ENCODE measurements at regions not wholly inside any gene's neighbourhood (a gene's known extent, or its start where the extent isn't known, plus 50 kb on each side); places are given as distances from the start of the nearest gene placed in this dataset.

DNA sequence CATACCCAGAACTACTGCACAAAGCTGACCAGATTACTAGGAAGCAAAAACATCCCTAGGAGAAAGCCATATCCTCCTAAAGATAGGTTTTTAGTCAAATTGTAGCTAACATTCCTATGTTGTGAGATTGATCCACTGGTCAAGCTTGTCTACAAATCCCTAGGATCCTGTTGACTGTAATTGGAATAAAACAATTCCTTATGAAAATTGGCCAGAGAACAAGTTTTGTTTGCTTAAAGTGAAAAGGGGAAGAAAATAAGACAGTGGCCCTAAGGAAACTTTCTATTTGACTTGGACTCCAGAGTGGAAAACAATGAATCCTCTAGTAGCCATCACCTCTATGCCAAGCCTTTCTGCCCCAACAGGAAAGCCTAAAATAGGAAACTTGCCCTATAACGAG is 645.2 kb upstream of the USP24 start:
- Histone ChIP-seq H3K36me3 (no peaks in the 10 kb centered on the region), H3K9me3 (no peaks in the 10 kb centered on the region), H3K27me3 (no peaks in the 10 kb centered on the region), H3K4me3 (ENCODE audit: low read depth, low read length) (no peak overlapping the region), H3K4me1 (no peaks in the 10 kb centered on the region)
- DNase-seq = no peak
- TF ChIP-seq, protein P1, sequence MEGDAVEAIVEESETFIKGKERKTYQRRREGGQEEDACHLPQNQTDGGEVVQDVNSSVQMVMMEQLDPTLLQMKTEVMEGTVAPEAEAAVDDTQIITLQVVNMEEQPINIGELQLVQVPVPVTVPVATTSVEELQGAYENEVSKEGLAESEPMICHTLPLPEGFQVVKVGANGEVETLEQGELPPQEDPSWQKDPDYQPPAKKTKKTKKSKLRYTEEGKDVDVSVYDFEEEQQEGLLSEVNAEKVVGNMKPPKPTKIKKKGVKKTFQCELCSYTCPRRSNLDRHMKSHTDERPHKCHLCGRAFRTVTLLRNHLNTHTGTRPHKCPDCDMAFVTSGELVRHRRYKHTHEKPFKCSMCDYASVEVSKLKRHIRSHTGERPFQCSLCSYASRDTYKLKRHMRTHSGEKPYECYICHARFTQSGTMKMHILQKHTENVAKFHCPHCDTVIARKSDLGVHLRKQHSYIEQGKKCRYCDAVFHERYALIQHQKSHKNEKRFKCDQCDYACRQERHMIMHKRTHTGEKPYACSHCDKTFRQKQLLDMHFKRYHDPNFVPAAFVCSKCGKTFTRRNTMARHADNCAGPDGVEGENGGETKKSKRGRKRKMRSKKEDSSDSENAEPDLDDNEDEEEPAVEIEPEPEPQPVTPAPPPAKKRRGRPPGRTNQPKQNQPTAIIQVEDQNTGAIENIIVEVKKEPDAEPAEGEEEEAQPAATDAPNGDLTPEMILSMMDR (IDR thresholded peaks at IDR 0.05; ENCODE audit: low read depth, low read length) = no peak

DNA sequence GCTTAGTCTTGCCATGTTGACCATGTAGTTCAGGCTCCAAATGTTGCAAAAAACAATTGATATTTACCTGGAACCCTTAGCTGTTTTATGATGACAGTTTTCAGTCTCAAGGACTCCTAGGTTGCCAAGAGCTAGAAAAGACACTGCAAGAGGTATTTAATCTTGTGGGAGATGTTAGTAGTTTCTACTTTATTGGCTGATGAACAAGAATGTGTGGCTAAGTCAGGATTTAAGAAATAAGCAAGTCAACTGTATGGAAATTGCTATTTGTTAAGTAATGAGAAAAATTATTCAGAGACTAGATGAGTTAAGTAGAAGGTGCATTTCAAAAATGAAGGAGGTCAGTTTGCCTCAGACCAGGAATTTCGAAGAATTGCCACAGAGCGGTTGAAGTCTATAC is 639.7 kb upstream of the USP24 start:
- H3K36me3 ChIP-seq = no peaks in the 10 kb centered on the region
- no peaks in the 10 kb centered on the region for H3K27me3 ChIP-seq
- no peak for DNase-seq
- no peaks in the 10 kb centered on the region for H3K9me3 ChIP-seq
- no peaks in the 10 kb centered on the region for H3K4me1 ChIP-seq
- no peak overlapping the region for H3K4me3 ChIP-seq (ENCODE audit: low read depth, low read length)
- TF ChIP-seq, protein P1 (IDR thresholded peaks at IDR 0.05; ENCODE audit: low read depth, low read length) = no peak

DNA sequence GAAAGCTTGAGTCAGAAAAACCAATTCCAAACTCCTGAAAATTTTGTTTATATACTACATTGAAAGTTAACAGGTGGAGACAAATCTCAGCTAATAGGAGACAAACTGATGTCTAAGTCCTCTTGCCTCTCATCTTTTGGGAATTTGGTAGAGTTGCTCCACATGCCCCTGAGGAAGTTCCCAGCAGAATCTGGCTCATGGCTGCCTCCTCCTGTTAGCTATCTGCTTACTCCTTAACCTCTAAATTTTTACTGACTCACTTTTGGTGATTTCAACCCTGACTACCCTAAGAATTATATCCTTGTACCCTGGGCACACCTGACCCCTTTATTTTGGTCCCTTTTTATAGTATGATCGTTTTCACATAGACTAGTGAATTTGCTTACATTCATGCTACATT is 633.7 kb upstream of the USP24 start:
- no peak for DNase-seq
- no peaks in the 10 kb centered on the region for H3K36me3 ChIP-seq
- H3K4me3 ChIP-seq (ENCODE audit: low read depth, low read length) = no peak overlapping the region
- no peaks in the 10 kb centered on the region for H3K4me1 ChIP-seq
- H3K9me3 ChIP-seq = no peaks in the 10 kb centered on the region
- H3K27me3 ChIP-seq = no peaks in the 10 kb centered on the region
- TF ChIP-seq, protein P1 (IDR thresholded peaks at IDR 0.05; ENCODE audit: low read depth, low read length) = peak; percentile 13; the same call in 1 of the 2 replicates

GRCh38 chr1:55846051-55846450 is 630.9 kb upstream of the USP24 start:
- Histone ChIP-seq H3K4me1 (no peaks in the 10 kb centered on the region), H3K36me3 (no peaks in the 10 kb centered on the region), H3K27me3 (no peaks in the 10 kb centered on the region), H3K9me3 (no peaks in the 10 kb centered on the region), H3K4me3 (ENCODE audit: low read depth, low read length) (no peak overlapping the region)
- TF ChIP-seq, protein P1 (IDR thresholded peaks at IDR 0.05; ENCODE audit: low read depth, low read length) = no peak
- DNase-seq = no peak

GRCh38 chr1:55844322-55844721 is 629.2 kb upstream of the USP24 start:
- H3K36me3 ChIP-seq = no peaks in the 10 kb centered on the region
- no peaks in the 10 kb centered on the region for H3K4me1 ChIP-seq
- no peak for DNase-seq
- H3K9me3 ChIP-seq = no peaks in the 10 kb centered on the region
- no peak overlapping the region for H3K4me3 ChIP-seq (ENCODE audit: low read depth, low read length)
- TF ChIP-seq, protein P1 (IDR thresholded peaks at IDR 0.05; ENCODE audit: low read depth, low read length) = no peak
- no peaks in the 10 kb centered on the region for H3K27me3 ChIP-seq

DNA sequence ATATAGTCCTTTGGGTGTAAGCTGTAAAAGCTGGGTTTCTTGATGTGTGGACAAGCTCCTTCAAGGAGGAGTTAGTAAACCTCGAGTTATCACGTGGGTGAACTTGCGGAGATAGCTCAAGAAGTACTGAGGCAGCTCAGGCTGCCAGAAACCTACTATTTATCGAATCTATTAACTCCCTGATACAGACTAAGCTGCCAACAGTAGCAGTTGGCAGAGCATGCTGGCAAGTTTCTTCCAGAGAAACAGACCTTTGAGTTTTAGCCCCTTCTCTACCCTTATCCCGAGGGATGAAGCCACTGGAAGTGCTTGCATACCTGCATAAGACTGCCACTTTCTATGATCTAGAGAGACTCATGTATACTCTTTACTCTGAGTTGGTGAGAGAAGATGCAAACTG is 624.5 kb upstream of the USP24 start:
- TF ChIP-seq, protein P1 (IDR thresholded peaks at IDR 0.05; ENCODE audit: low read depth, low read length) = no peak
- no peaks in the 10 kb centered on the region for H3K4me1 ChIP-seq
- no peak for DNase-seq
- H3K9me3 ChIP-seq = no peaks in the 10 kb centered on the region
- H3K36me3 ChIP-seq = no peaks in the 10 kb centered on the region
- no peak overlapping the region for H3K4me3 ChIP-seq (ENCODE audit: low read depth, low read length)
- H3K27me3 ChIP-seq = no peaks in the 10 kb centered on the region
